Stimulated activated CD4-positive, alpha-beta T cell treated with anti-CD3 and anti-CD28 coated beads, Interleukin-12 subunit alpha, Interleukin-12 subunit beta, amount 100 ng/mL, for 24 hours (primary cell): ENCODE measurements at regions not wholly inside any gene's neighbourhood (a gene's known extent, or its start where the extent isn't known, plus 50 kb on each side); places are given as distances from the start of the nearest gene placed in this dataset.
"Not testable (repeated sequence)": the region's sequence is repeated elsewhere in the genome, so short reads cannot be mapped to it uniquely, and the experiment has no call there.

Source experiments
- DNase-seq, 2 experiments: peaks; one replicate each; pipeline ENCODE4 v3.0.0-alpha.2; 2020; ENCODE audit warnings: low read depth in 2 of 2

DNA sequence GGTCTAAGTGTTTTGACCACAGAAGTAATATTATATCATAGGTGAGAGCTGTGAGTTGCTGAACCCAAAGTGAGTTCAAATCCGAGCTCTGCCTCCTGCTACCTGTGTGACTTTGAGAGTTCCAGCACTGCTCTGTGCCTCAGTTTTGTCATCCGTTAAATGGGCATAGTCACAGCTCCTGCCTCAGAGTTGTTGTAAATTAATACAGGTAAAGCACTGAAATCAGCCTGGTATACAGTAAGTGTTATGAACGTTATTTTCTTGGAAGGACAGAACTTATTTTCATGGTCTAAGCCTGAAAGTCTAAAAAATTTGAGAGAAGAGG lies 65.4 kb upstream of the ZNF195 start:
- not testable (repeated sequence) for DNase-seq

- DNase-seq = not testable (repeated sequence)
These were observed 64.9 kb upstream of the ZNF195 start for GRCh38 chr11:3443700-3444419.

DNA sequence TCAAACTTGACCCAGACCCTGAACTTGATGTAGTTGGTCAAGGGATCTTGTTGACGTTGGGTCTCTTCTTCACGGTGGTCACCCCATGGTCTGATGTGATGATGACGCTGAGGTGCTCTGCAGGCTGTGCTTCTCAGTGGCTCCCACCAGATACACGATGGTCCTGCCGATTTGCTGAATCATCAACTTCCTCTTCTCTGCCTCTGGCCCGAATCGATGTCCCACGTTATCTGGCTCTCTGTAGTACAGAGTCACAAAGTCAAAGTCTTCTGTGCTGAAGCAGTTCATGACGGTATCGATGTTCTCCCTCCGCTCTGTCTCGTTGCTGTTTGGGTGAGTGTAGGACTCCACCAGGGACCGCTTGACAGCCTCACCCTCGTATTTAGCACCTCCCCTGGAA lies 58.5 kb upstream of the ZNF195 start:
- DNase-seq = not testable (repeated sequence)

- no peak for DNase-seq
These were observed 56.0 kb upstream of the ZNF195 start for GRCh38 chr11:3434976-3435375.

DNA sequence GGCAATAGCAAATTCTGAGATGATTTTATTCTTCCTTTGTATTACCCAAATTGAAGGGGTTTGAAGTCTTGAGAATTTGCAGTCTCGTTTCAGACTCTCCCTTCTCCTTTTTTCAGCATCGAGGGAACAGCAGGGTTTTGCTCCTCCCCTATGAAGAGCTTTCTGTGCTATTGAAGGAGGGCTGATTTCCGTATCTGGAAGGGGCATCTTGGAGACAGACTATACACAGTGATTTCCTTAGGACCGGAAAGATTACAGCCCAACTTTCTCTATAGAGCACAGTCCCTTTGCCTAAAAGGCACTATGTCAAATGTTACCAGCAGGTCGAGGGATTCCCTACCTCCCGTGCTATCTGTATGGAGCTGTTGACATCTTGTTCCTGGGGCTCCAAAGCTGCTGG lies 50.2 kb upstream of the ZNF195 start:
- DNase-seq = not testable (repeated sequence)
